HG03095 (cell line): ENCODE measurements at regions not wholly inside any gene's neighbourhood (a gene's known extent, or its start where the extent isn't known, plus 50 kb on each side); places are given as distances from the start of the nearest gene placed in this dataset.

Experiments
- ATAC-seq: cut with Tn5 transposase; IDR thresholded peaks from one replicate; pipeline ENCODE4 v1.9.1; 2021; ENCODE audit warnings: moderate library complexity; ENCODE audit not compliant: unreplicated experiment

DNA sequence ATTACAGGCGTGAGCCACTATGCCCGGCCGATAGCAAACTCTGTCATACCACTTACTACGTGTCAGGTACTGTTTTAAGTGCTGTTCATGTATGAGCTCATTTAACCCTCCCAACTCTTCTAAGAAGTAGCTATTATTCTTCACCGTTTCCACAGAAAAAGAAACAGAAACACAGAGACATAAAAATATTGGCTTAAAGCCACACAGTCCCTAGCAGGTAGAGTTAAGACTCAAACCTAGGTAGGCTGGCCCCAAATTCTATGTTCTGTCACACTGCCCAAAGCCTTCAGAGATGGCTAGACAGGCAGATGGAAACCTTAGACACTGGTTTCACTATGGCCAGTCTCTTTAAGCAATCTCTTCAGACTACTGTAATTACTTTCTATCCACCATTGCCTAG, 149.8 kb upstream of the KCNMB2 start:
- ATAC-seq: peak; percentile 60

DNA sequence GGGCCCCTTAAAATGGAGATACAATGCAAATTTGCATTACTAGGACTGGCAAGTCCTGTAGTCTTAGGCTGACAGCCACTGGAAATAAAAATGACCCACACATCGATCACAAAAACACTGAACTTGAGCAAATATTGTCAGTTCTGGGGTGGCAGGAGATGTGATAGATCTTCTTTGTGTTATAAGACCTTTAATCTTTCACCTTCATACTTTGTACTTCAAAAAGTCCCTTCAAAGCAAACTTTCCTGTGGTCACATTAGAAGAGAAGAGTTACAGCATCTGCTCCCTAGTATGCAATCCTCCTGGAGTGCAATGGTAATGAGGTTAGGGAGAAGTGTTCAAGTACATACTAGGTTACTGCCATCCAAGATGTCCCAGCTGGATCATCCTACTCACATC, 149.4 kb upstream of the KCNMB2 start:
- no peak for ATAC-seq

DNA sequence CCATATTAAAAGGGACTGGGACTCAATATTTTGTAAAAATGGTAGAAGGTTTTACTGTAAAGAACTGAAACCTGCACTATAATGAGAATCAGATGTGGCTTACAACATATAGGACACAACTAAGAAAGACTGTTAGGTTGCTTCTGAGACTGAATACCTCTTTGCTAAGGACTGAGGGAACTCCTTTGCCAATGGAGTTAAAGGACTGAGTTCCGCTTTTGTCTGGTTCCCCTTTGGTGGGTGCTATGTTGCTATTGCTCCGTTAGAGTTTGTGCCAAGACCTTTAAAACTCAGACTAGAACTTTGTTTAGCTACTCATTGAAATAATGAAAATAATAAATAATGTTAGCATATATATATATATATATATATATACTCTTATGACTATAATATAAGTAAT, 147.8 kb upstream of the KCNMB2 start:
- no peak for ATAC-seq

DNA sequence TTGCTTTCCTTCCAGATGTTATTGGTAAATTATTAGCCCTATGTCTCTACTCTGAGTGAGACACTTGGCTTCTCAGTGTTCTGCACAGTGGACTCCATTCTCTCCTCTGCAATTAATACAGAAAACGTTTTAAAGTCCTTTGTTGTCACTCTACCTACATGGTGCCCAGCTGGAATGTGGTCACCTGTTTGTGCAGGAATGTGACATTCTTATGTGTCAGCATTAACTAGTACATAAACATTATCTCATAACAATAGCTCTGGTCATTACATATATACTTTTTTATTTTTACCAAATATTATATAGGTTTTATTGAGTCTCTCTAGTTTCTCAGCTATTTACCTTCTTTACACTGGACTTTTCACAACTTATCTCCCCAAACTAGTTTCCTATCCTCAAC, 147.0 kb upstream of the KCNMB2 start:
- ATAC-seq: no peak

DNA sequence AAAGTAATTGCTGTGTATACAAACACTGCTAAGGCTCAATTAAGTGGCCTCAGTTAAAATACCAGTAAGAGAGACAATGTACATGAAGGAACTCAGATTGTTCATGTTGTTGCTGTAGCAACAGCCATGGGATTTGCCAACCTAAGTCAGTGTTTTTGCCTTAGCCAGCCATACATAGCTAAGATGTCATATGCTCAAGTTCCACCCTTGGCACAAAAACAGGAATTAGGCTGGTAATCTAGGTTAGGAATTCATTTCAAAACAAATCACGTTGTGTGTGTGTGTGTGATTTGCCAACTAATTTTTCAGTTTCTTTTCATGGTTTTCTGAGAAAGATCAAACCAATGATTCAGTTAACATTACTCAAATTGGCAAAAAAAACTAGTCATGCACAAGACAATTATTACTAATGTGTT, 143.7 kb upstream of the KCNMB2 start:
- no peak for ATAC-seq

DNA sequence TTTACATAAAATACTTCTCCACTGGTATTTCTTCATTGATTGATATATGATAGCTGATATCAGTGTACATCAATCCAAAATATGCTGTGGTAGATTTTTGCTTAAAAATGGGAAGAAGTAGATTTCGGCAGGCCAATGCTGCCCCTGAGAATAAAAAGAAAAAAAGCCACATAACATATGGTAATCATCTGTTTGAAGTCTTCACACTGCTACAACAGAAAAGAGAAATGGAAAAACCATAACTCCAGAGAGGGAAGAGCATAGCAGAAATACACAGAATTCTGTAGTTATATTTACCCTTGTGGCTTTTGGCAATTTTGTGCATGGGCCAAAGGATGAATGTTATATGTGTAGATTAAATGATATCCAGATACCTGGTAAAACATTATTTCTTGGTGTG, 143.1 kb upstream of the KCNMB2 start:
- no peak for ATAC-seq

DNA sequence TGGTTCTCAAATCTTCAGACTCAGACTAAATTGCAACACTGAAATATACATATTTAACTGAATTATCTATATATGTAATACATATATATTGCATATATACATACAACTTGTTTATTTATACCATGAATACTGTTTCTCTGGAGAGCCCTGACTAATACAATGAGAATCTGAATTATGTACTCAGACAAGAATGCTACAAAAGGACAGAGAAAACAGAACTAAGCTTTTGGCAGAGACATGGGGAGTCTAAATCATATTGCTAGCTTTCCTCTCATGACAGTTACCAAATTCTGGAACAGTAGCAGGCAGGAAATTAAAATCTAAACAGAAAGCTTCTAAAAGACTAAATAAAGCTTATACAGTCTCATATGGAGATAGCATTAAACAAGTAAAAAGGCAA, 142.4 kb upstream of the KCNMB2 start:
- no peak for ATAC-seq

DNA sequence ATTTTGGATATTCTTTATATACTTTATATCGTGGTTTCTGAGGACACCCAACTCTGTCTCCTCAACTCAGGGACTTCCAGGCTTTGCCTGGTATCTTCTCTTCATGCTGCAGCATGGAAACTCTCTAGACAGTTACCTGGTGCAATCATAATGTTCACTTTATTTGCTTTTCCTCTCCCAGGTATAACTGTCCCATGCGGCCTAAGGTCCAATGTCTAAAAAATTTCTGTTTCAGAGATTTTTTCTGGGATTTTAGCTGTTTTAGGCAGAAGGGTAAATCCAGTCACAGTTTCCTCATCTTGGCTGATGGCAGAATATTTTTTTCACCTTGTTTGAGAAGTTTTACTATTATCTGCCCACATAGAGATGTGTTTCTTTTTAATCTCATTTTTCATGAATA, 139.9 kb upstream of the KCNMB2 start:
- no peak for ATAC-seq

DNA sequence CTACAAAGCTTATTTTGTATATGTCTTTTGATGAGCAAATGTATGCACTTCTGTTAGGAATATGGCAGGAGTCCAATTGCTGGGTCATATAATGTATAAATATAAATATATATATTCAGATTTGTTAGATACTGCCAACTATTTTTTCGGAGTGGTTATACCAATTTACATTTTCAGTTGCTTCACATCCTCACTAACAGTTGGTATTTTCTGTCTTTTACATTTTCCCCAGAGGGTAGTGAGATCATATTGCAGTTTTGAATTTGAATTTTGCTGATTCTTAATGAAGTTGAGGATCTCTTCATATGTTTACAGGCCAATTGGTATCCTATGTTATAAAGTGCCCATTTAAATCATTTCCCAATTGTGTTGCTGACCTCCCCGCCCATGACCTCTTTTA, 139.0 kb upstream of the KCNMB2 start:
- no peak for ATAC-seq

DNA sequence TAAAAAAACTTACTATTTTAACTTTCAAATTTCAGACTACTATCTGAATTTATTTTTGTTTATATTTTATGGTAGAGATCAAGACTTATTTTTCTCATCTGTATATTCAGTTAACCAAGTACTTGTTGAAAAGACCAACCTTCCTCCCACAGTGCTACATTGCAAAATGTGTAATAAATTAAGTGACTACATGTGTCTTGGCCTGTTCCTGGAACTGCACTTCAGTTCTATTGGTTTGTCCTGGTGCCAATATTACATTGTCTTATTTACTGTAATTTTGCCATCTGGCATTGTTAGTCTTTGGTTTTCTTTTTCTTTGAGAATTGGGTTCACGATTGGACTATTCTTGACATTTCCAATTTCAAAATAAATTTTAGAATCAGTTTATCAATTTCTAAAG, 138.4 kb upstream of the KCNMB2 start:
- ATAC-seq: no peak

DNA sequence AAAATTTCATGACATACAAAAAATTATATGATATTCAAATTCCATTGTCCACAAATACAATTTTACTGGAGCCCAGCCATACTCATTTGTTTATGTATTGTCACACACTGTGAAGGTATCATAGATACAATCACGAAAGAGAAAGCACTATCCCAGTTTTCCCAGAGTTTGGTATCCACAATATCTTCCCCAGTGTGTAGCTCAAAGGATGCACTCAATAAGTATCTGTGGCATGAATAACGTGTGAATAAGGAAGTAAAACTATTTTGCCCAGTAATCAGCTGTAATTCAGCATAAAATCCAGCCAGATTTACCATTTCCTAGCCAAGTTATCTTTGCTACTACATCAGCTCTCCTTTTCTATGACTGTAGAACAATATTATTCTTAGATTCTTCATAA, 131.3 kb upstream of the KCNMB2 start:
- ATAC-seq: no peak

DNA sequence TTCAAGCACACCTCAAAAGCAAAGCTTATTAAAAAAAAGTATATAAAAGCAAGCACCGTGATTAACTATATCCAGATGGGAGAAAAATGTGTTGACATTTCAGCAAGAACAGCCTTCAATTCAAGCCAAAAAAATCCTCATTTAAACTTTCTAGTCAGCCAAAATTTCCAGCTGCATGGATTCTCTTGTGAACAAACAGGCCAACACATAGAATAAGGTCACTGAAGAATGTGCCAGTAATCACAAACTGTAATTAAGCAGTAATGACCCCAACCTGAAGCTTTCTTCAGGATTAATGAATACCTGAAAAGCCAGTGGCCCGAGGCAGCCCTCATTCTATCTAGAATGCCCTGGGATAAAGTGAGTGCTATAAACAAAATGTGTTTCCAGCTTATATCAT, 130.7 kb upstream of the KCNMB2 start:
- ATAC-seq: no peak

DNA sequence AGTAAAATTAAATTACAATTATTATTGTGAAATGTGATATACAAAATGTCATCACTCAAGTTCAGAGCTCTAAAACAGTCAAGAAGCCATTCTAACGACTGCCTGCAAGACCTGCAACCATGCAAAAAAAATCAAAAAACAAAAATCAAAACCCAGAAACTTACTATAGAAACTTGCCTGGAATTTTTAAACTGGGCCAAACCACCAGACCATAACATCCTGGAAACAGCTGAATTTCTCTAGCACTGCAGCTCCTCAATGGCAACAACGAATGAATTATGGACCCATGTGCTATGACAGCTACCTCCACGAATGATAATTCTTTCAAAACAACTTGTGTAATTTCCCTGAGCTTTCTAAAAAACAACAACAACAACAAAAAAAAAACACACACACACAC, 130.0 kb upstream of the KCNMB2 start:
- ATAC-seq: no peak

DNA sequence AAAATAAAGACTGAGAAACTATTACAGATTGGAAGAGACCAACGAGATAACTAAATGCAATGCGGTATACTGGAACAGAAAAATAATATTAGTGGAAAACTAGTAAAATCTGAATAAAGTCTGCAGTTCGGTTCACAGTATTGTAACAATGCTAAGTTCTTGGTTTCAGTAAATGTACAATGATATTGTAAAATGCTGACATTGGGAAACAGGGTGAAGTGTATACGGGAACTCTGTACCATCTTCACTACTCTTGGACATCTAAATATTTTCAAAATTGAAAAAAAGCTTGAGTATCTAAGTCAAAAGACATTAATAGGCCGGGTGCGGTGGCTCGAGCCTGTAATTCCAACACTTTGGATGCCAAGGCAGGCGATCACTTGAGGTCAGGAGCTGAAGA, 120.9 kb upstream of the KCNMB2 start:
- ATAC-seq: no peak

DNA sequence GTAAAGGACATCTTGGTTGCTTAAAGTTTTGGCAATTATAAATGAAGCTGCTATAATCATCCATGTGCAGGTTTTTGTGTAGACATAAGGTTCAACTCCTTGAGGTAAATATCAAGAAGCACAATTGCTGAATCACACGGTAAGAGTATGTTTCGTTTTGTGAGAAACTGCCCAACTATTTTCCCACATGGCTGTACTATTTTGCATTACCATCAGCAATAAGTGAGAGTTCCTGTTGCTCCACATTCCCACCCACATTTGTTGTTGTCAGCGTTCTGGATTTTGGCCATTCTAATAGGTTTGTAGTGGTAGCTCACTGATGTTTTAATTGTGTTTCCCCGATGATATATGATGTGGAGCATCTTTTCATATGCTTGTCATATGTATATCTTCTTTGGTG, 118.5 kb upstream of the KCNMB2 start:
- no peak for ATAC-seq

DNA sequence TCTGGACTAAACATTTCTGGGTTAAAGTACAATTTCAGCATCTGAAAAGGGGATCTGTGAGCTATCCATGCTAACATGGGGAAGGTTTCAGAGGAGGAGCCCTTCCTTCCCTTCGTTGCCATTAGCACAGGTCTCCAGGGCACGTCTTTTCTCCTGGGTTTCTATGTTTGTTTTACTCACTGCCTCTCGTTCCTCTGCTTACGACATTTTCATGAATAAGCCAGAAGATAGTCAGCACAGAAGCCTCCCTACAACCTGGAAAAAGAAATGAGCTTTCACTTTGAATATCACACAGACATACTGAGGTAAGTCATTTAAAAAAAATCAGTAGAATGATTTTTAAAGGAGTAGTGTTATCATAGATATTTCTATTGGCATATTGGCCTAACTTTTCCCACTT, 117.2 kb upstream of the KCNMB2 start:
- ATAC-seq: peak; percentile 61

DNA sequence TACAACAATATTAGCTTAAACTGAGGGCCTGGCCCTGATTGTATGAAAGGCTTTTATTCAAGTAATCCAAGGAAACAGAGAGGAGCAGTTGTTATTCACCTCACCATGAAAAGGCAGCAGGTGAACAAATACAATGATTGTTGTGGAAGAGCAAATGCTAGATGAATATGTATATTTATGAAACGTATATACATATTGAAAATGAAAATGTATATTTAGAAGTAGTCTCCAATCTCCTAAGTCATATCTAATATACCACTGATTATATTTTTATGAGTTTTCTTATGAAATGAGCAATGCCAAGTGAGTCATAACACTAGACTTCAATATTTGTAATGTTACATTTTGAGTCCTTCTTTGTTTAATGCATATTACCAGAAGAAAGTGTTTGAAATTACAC, 116.2 kb upstream of the KCNMB2 start:
- ATAC-seq: no peak

DNA sequence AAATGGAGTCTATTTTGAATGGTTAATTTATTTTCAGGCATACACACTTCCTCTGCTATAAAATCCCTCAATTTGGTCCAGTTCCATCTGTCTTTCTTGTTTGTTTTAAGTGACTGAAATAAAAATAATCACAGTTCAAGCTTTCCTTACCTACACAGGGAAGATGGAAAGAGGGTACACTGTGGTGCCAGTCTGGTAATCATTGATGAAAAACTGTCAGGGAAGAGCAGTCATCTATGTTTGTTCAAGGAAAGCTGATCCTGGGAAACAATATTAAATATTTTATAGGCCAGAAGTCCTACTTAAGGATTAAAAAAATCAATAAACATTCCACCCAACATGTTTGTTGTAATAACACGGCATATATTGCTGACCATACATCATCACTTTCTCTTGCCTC, 115.2 kb upstream of the KCNMB2 start:
- ATAC-seq: no peak

DNA sequence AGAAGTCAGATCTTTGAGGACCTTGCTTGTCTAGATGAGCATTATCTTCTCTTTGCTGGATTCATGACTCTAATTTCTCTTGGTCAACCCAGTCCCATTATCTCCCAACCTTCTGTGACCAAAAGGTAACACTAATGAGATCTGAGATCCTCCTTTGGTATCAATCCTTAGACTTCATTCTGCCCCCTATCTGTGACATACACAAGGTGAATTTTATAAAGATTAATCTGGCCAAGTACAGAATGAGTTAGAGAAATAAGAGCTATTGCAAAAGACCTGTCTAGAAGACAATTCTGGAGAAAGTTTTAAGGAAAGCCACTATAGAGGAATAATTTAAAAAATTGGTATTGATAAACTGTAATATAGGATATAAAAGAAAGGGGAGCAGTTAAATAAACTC, 113.8 kb upstream of the KCNMB2 start:
- no peak for ATAC-seq

DNA sequence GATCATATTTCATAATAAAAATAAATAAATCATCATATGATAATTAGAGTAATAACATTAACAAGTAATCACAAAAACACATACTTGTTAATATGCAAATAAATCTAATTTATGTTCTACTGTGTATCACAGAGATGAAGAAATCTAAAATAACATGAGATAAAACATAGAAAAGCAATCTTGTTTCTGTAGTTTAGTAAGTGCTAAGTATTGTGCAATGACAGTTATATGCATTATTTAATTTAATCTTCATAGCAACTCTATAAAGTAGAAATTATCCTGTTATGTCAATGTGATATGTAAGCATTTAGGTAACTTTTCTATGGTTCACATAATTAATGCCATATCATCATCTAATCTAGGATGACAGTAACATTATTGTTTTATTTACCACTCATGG, 108.2 kb upstream of the KCNMB2 start:
- ATAC-seq: no peak

DNA sequence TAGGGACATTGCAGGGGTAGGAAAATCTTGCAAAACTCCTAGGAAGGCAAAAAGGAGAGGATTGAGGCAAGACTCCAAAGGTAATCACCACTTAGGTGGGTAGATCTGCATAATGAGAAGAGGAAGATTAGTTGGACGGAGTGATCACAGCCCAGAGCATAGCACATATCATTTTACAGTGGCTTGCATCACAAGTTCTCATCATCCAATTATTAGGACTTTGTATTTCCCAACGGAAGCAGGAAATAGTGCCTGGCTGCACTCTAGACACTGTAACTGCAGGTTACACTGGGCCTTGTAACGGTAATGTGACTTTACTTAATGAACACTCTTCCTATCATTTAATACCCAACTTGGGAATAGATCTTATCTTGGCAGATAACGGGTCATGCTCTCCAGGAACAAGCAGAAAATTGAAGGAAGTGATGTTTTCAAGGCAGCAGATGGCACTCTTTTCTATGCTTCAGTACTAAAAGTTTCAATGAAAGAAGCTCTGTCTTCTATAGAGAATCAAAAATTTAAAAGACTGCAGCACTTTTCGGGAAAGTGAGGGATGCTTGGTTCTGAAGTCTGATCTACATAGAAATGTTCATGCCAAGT, 101.9 kb upstream of the KCNMB2 start:
- ATAC-seq: no peak

DNA sequence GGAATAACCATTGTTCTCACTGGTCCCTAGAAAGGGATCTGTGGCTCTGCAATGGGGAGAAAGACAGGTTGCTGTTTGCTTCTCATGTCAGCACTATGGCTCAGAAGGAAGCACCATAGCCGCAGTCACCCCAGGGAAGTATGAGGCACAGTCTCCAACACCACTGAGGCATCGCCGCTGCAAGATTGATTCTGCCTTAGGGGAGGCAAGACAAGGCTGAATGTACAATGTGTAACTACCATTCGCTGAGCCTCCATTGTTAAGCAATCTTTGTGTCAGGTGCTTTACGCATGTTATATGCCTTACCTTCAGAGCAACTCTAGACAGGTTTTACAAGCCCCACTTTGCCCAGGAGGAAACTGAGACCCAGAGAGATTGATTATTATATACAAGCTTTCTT, 100.7 kb upstream of the KCNMB2 start:
- no peak for ATAC-seq

DNA sequence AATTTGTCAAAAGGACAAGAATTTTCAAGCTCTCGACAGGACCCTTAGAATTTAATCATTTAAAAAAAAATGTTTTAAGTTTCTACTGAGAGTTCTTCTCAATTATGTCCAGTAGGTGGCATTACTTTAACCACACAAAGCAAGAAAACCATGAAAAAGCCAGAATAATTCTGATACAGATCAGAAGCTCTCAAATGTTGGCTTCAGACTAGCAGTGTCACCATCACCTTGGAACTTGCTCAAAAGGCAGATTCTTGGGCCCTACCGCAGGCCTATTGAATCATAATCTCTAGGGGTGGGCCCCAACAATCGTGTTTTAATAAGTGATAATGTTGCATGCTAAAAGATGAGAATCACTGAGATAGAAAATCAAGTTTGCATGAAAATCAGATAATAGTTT, 99.5 kb upstream of the KCNMB2 start:
- ATAC-seq: peak; percentile 52

DNA sequence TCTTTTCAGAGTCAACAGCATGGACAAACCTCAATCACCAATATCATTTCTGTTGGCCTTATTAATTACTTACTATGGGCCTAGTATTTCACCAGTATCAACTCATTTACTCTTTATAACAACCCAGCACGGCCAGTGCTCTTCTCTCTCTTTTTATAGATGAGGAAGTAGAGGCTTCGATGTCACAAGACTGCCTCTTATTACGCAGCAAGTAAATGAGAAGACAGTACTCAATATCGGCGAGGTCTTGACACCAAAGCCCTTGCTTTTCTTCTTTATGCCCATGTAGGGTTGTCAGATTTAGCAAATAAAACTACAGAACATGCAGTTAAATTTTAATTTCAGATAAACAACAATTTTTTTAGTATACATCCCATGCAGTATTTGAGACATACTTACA, 99.0 kb upstream of the KCNMB2 start:
- no peak for ATAC-seq
